ENCODE measurements at regions not wholly inside any gene's neighbourhood (a gene's known extent, or its start where the extent isn't known, plus 50 kb on each side); places are given as distances from the start of the nearest gene placed in this dataset.
"Not testable (repeated sequence)": the region's sequence is repeated elsewhere in the genome, so short reads cannot be mapped to it uniquely, and the experiment has no call there.

GRCh38 chr4:116320859-116321258, 764.5 kb downstream of the TRAM1L1 start:
- Mint-ChIP-seq H3K27me3 (no peaks in the 10 kb centered on the region), H3K4me3 (no peak overlapping the region), H3K4me1 (no peaks in the 10 kb centered on the region), H3K36me3 (ENCODE audit: insufficient read depth) (no peaks in the 10 kb centered on the region), H3K9me3 (peaks cover 6% of the 10 kb centered on the region), H3K27ac (ENCODE audit: low read depth) (no peak overlapping the region)
- ATAC-seq (replicated peaks; ENCODE audit: extremely low read depth, poor library complexity, severe bottlenecking): no peak
- DNase-seq (ENCODE audit: low spot score in 2 of 2): no peak

GRCh38 chr4:116303736-116304188, 781.6 kb downstream of the TRAM1L1 start:
- H3K4me3 Mint-ChIP-seq: no peak overlapping the region
- DNase-seq (ENCODE audit: low spot score in 2 of 2) (no peak), ATAC-seq (replicated peaks; ENCODE audit: extremely low read depth, poor library complexity, severe bottlenecking) (no peak)
- peaks cover 7% of the 10 kb centered on the region for H3K9me3 Mint-ChIP-seq
- H3K27me3 Mint-ChIP-seq: no peaks in the 10 kb centered on the region
- no peaks in the 10 kb centered on the region for H3K4me1 Mint-ChIP-seq
- no peaks in the 10 kb centered on the region for H3K36me3 Mint-ChIP-seq (ENCODE audit: insufficient read depth)
- H3K27ac Mint-ChIP-seq (ENCODE audit: low read depth): no peak overlapping the region

DNA sequence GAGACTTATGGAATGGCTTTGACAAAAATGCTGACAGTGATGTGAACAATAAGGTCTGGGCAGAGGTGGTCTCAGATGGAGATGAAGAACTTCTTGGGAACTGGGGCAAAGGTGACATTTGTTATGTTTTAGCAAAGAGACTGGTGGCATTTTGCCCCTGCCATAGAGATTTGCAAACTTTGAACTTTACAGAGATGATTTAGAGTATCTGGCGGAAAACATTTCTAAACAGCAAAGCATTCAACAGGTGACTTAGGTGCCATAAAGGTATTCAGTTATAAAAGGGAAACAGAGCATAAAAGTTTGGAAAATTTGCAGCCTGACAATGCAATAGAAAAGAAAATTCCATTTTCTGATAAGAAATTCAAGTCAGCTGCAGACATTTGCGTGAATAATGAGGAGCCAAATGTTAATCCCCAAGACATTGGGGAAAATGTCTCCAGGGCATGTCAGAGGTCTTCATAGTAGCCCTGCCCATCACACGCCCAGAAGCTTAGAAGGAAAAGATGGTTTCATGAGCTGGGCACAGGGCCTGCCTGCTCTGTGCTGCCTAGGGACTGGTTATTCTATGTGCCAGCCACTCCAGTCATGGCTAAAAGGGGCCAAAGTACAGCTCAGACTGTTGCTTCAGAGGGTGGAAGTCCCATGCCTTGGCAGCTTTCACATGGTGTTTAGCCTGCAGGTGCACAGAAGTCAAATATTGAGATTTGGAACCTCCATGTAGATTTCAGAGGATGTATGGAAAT, 782.2 kb downstream of the TRAM1L1 start:
- no peak overlapping the region for H3K4me3 Mint-ChIP-seq
- H3K27ac Mint-ChIP-seq (ENCODE audit: low read depth): no peak overlapping the region
- H3K9me3 Mint-ChIP-seq: peaks cover 7% of the 10 kb centered on the region
- no peaks in the 10 kb centered on the region for H3K27me3 Mint-ChIP-seq
- DNase-seq (ENCODE audit: low spot score in 2 of 2) (no peak), ATAC-seq (replicated peaks; ENCODE audit: extremely low read depth, poor library complexity, severe bottlenecking) (no peak)
- no peaks in the 10 kb centered on the region for H3K4me1 Mint-ChIP-seq
- H3K36me3 Mint-ChIP-seq (ENCODE audit: insufficient read depth): no peaks in the 10 kb centered on the region

DNA sequence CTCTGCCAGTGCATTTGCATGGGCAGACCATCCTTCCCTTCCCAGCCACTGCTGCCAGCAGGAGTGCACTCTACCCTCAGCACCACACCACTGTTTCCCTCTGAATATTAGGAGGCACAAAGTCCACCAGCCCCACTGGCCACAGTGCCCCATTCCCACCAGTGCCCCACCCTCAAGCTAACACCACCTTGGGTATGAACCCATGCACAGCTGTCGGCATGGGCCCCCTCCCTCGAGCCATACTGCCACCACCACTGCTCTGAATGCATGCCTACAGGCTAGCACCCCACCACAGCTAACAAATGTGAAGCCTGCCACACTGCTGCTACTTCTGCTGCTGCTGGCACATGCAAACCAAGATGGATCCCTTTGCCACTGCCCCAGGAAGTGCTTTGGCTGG, 810.4 kb downstream of the TRAM1L1 start:
- Mint-ChIP-seq H3K36me3 (ENCODE audit: insufficient read depth) (no peaks in the 10 kb centered on the region), H3K27ac (ENCODE audit: low read depth) (no peak overlapping the region)
- ATAC-seq (replicated peaks; ENCODE audit: extremely low read depth, poor library complexity, severe bottlenecking): no peak

DNA sequence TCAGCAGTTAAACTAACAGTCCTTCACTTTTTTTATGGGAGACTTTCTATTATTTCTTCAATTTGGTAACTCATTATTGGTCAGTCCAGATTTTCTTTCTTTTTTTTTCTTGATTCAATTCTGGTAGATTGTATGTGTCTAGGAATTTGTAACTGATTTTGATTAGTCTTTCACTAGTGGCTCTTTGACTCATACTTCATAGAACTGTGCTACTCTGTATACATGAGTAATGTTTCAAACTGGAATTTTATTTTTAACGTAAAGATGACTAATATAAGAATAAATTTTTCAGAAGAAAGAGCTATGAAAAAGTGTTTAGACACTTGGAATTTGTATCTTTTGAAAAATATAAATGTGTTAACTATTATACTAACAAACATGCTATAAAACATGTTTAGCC, 813.0 kb downstream of the TRAM1L1 start:
- H3K27ac Mint-ChIP-seq (ENCODE audit: low read depth): no peak overlapping the region
- ATAC-seq (replicated peaks; ENCODE audit: extremely low read depth, poor library complexity, severe bottlenecking): no peak
- peaks cover 6% of the 10 kb centered on the region for H3K9me3 Mint-ChIP-seq
- no peaks in the 10 kb centered on the region for H3K36me3 Mint-ChIP-seq (ENCODE audit: insufficient read depth)
- H3K4me1 Mint-ChIP-seq: no peaks in the 10 kb centered on the region
- no peaks in the 10 kb centered on the region for H3K27me3 Mint-ChIP-seq
- H3K4me3 Mint-ChIP-seq: no peak overlapping the region
- no peak for DNase-seq (ENCODE audit: low spot score in 2 of 2)

More for the DNA sequence above, 810.4 kb downstream of the TRAM1L1 start:
- H3K4me3 Mint-ChIP-seq: no peak overlapping the region
- no peaks in the 10 kb centered on the region for H3K9me3 Mint-ChIP-seq
- H3K27me3 Mint-ChIP-seq: no peaks in the 10 kb centered on the region
- H3K4me1 Mint-ChIP-seq: no peaks in the 10 kb centered on the region
- no peak for DNase-seq (ENCODE audit: low spot score in 2 of 2)

- not testable (repeated sequence) for ATAC-seq (replicated peaks; ENCODE audit: extremely low read depth, poor library complexity, severe bottlenecking); DNase-seq (ENCODE audit: low spot score in 2 of 2); H3K4me3 Mint-ChIP-seq; H3K27me3 Mint-ChIP-seq; H3K36me3 Mint-ChIP-seq (ENCODE audit: insufficient read depth); H3K27ac Mint-ChIP-seq (ENCODE audit: low read depth); H3K4me1 Mint-ChIP-seq
- H3K9me3 Mint-ChIP-seq: peaks cover 26% of the 10 kb centered on the region
Measured at GRCh38 chr4:116260931-116261330, 824.4 kb downstream of the TRAM1L1 start.

- ATAC-seq (replicated peaks; ENCODE audit: extremely low read depth, poor library complexity, severe bottlenecking): no peak
- no peak for DNase-seq (ENCODE audit: low spot score in 2 of 2)
- H3K27ac Mint-ChIP-seq (ENCODE audit: low read depth): no peak overlapping the region
- H3K4me1 Mint-ChIP-seq: no peaks in the 10 kb centered on the region
- no peaks in the 10 kb centered on the region for H3K27me3 Mint-ChIP-seq
- no peak overlapping the region for H3K4me3 Mint-ChIP-seq
- no peaks in the 10 kb centered on the region for H3K36me3 Mint-ChIP-seq (ENCODE audit: insufficient read depth)
- H3K9me3 Mint-ChIP-seq: peaks cover 7% of the 10 kb centered on the region
Measured at GRCh38 chr4:116244771-116245170, 840.6 kb downstream of the TRAM1L1 start.

- Mint-ChIP-seq H3K4me1 (no peaks in the 10 kb centered on the region), H3K27ac (ENCODE audit: low read depth) (no peak overlapping the region), H3K4me3 (no peak overlapping the region), H3K27me3 (no peaks in the 10 kb centered on the region), H3K9me3 (peaks cover 7% of the 10 kb centered on the region), H3K36me3 (ENCODE audit: insufficient read depth) (no peaks in the 10 kb centered on the region)
- DNase-seq (ENCODE audit: low spot score in 2 of 2) (no peak), ATAC-seq (replicated peaks; ENCODE audit: extremely low read depth, poor library complexity, severe bottlenecking) (no peak)
Measured at GRCh38 chr4:116243431-116243830, 841.9 kb downstream of the TRAM1L1 start.

DNA sequence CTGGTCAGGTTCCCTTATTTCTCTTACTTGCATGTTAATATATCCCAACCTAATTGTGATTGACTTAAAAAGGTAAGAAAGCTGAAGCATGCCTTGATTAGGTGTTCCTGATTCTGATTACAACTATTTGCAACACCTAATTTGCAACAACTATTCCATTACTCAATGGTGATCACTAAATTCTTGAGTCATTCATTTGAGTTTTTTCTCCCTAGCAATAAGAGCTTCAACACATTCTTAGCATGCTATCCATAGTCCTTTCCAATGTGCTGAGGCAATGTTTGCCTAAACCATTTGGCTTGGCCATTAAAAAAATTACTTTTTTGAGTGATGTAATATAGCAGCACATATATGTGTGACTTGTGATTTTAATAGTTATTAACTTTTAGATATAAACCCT, 851.4 kb downstream of the TRAM1L1 start:
- H3K4me1 Mint-ChIP-seq: no peaks in the 10 kb centered on the region
- H3K36me3 Mint-ChIP-seq (ENCODE audit: insufficient read depth): no peaks in the 10 kb centered on the region
- H3K27me3 Mint-ChIP-seq: no peaks in the 10 kb centered on the region
- DNase-seq (ENCODE audit: low spot score in 2 of 2): no peak
- H3K4me3 Mint-ChIP-seq: no peak overlapping the region
- no peak overlapping the region for H3K27ac Mint-ChIP-seq (ENCODE audit: low read depth)
- H3K9me3 Mint-ChIP-seq: peaks cover 6% of the 10 kb centered on the region
- no peak for ATAC-seq (replicated peaks; ENCODE audit: extremely low read depth, poor library complexity, severe bottlenecking)

GRCh38 chr4:116231999-116232398, 853.4 kb downstream of the TRAM1L1 start:
- not testable (repeated sequence) for H3K4me3 Mint-ChIP-seq; H3K27ac Mint-ChIP-seq (ENCODE audit: low read depth); H3K4me1 Mint-ChIP-seq; DNase-seq (ENCODE audit: low spot score in 2 of 2); H3K36me3 Mint-ChIP-seq (ENCODE audit: insufficient read depth); ATAC-seq (replicated peaks; ENCODE audit: extremely low read depth, poor library complexity, severe bottlenecking); H3K27me3 Mint-ChIP-seq
- peaks cover 19% of the 10 kb centered on the region for H3K9me3 Mint-ChIP-seq

DNA sequence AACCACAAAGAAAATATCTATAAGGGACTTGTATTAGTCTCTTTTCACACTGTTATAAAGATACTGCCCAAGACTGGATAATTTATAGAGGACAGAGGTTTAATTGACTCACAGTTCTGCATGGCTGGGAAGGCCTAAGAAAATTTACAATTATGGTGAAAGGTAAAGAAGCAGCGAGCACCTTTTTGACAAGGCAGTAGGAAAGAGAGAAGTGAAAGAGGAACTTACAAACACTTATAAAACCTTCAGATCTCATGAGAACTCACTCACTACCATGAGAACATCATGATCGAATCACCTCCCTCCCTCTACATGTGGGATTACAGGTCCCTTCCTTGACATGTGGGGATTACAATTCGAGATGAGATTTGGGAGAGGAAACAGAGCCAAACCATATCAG, 856.0 kb downstream of the TRAM1L1 start:
- peaks cover 24% of the 10 kb centered on the region for H3K9me3 Mint-ChIP-seq
- DNase-seq (ENCODE audit: low spot score in 2 of 2) (no peak), ATAC-seq (replicated peaks; ENCODE audit: extremely low read depth, poor library complexity, severe bottlenecking) (no peak)
- H3K36me3 Mint-ChIP-seq (ENCODE audit: insufficient read depth): no peaks in the 10 kb centered on the region
- no peak overlapping the region for H3K4me3 Mint-ChIP-seq
- H3K4me1 Mint-ChIP-seq: no peaks in the 10 kb centered on the region
- H3K27me3 Mint-ChIP-seq: no peaks in the 10 kb centered on the region
- no peak overlapping the region for H3K27ac Mint-ChIP-seq (ENCODE audit: low read depth)

GRCh38 chr4:116223040-116223732, 862.2 kb downstream of the TRAM1L1 start:
- ATAC-seq (replicated peaks; ENCODE audit: extremely low read depth, poor library complexity, severe bottlenecking) (no peak), DNase-seq (ENCODE audit: low spot score in 2 of 2) (no peak)
- H3K4me3 Mint-ChIP-seq: no peak overlapping the region
- H3K9me3 Mint-ChIP-seq: peaks cover 23% of the 10 kb centered on the region
- H3K36me3 Mint-ChIP-seq (ENCODE audit: insufficient read depth): no peaks in the 10 kb centered on the region
- no peaks in the 10 kb centered on the region for H3K4me1 Mint-ChIP-seq
- no peak overlapping the region for H3K27ac Mint-ChIP-seq (ENCODE audit: low read depth)
- no peaks in the 10 kb centered on the region for H3K27me3 Mint-ChIP-seq

- Mint-ChIP-seq H3K4me1 (no peaks in the 10 kb centered on the region), H3K27ac (ENCODE audit: low read depth) (no peak overlapping the region), H3K9me3 (peaks cover 13% of the 10 kb centered on the region), H3K36me3 (ENCODE audit: insufficient read depth) (no peaks in the 10 kb centered on the region), H3K27me3 (no peaks in the 10 kb centered on the region), H3K4me3 (no peak overlapping the region)
- ATAC-seq (replicated peaks; ENCODE audit: extremely low read depth, poor library complexity, severe bottlenecking): no peak
- no peak for DNase-seq (ENCODE audit: low spot score in 2 of 2)
Measured at GRCh38 chr4:116217781-116218180, 867.6 kb downstream of the TRAM1L1 start.
